ENCODE measurements at regions not wholly inside any gene's neighbourhood (a gene's known extent, or its start where the extent isn't known, plus 50 kb on each side); places are given as distances from the start of the nearest gene placed in this dataset.

DNA sequence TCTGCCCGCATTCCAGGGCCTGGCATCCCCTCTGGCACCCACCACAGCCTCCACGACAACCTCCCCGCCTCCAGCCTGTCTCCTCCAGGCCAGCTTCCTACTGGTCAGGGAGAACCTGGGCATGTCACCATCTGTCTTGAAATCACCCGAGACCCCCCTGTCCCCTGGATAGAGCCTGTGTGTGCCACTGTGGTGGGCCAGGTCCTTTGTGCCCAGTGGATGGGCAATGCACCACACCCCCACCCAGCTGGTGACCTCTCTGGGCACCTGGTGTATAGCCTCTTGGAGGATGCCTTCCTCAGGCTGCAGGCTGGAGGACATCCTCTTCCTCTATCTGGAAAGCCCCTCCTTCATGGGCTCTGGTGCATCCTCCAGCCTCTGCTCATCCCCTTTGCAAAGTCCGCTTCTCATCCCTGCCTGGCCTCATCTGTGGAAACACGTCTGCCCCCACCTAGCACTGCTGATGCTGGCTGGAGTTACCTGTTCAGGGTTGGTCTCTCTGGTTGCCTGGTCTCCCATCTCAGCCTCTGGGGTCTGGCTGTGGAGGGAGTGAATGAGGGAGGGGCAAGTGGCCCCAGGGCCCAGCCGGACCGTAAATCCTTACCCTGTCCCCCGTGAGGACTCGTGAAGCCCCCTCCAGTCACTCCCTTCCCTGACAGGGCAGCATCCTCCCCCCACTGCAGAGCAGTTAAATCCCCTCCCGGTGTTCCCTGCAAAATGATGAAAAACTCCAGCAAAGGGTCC, 589.6 kb downstream of the TBC1D22A start:
- TF ChIP-seq, protein P1, sequence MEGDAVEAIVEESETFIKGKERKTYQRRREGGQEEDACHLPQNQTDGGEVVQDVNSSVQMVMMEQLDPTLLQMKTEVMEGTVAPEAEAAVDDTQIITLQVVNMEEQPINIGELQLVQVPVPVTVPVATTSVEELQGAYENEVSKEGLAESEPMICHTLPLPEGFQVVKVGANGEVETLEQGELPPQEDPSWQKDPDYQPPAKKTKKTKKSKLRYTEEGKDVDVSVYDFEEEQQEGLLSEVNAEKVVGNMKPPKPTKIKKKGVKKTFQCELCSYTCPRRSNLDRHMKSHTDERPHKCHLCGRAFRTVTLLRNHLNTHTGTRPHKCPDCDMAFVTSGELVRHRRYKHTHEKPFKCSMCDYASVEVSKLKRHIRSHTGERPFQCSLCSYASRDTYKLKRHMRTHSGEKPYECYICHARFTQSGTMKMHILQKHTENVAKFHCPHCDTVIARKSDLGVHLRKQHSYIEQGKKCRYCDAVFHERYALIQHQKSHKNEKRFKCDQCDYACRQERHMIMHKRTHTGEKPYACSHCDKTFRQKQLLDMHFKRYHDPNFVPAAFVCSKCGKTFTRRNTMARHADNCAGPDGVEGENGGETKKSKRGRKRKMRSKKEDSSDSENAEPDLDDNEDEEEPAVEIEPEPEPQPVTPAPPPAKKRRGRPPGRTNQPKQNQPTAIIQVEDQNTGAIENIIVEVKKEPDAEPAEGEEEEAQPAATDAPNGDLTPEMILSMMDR (conservative IDR thresholded peaks at IDR 0.05; ENCODE audit: low read length), result no peak
- TF ChIP-seq EZH2phosphoT487 (IDR thresholded peaks at IDR 0.05; ENCODE audit: borderline replicate concordance), result no peak
